Ovary (tissue), 7 donors: ENCODE measurements at regions not wholly inside any gene's neighbourhood (a gene's known extent, or its start where the extent isn't known, plus 50 kb on each side); places are given as distances from the start of the nearest gene placed in this dataset.

Experiments used
- DNase-seq, 5 donors: peaks; one replicate each; pipeline ENCODE4 v3.0.0-alpha.2; 2019 to 2020
- H3K27ac ChIP-seq, 2 donors: fragments of 200-600 bp; one replicate each; pipeline versions ENCODE4 v1.5.1 to v1.8.0; 2019 to 2022
- H3K27me3 ChIP-seq: fragments of 200-600 bp; one replicate; pipeline ENCODE4 v1.8.0; 2022
- H3K36me3 ChIP-seq: fragments of 200-600 bp; sonication (generic); one replicate; pipeline ENCODE4 v1.5.1; 2019
- H3K4me1 ChIP-seq: one replicate; pipeline ENCODE4 v1.8.1; 2013; ENCODE audit warnings: mild to moderate bottlenecking, moderate library complexity; ENCODE audit not compliant: insufficient read depth
- H3K4me3 ChIP-seq: fragments of 200-600 bp; sonication (generic); one replicate; pipeline ENCODE4 v1.5.1; 2017
- H3K9me3 ChIP-seq, 2 donors: fragments of 200-600 bp in 1 of 2; sonication (generic) in 1 of 2; one replicate each; pipeline versions ENCODE4 v1.5.1 to v1.8.1; 2013 to 2019; ENCODE audit warnings: mild to moderate bottlenecking in 1 of 2, moderate library complexity in 1 of 2
- CTCF ChIP-seq, 3 donors: fragments of 450-650 bp in 2 of 3; fragments of 200-600 bp in 1 of 3; IDR thresholded peaks; one replicate each; pipeline versions ENCODE4 v1.5.1 to v1.8.0; 2016 to 2022; ENCODE audit warnings: antibody characterized with exemption in 3 of 3, mild to moderate bottlenecking in 1 of 3
- EP300 ChIP-seq: sonication (generic); formaldehyde crosslinking; IDR thresholded peaks from one replicate; pipeline ENCODE4 v1.6.1; 2017; ENCODE audit warnings: antibody characterized with exemption
- POLR2A ChIP-seq: fragments of 450-650 bp; IDR thresholded peaks from one replicate; pipeline ENCODE4 v1.6.1; 2017; ENCODE audit warnings: antibody characterized with exemption, mild to moderate bottlenecking, moderate library complexity
- WGBS, 3 donors: extraction: QIAGEN DNeasy Blood & Tissue Kit in 1 of 3; methylation state at CpG; one replicate each; pipeline versions ENCODE4 v1.1.5 to v1.1.7; 2013 to 2017; 5-methylcytosine and 5-hydroxymethylcytosine counted together
- intact Hi-C, 4 donors: fragments of 100-400 bp; cut with DNase I; formaldehyde crosslinking; loops; one replicate each; pipeline versions ENCODE4 v1.11.0 to v1.15.1; 2022 to 2023
- donor health status: DM: no; HTN: no; CAD: no; lungs with moderate emphysema.
- donor health status: DM: no; HTN: no; CAD: no.
- donor health status: Bipolar disorder and iron deficiency.
- donor health status: DM: no; HTN: no; CAD: no.
- donor health status: DM: yes; HTN: yes; CAD: no.

GRCh38 chr11:121946514-121946913 is 169.5 kb downstream of the BLID start:
- no peaks in the 10 kb centered on the region for H3K4me1 ChIP-seq
- no peaks in the 10 kb centered on the region for H3K36me3 ChIP-seq
- intact Hi-C loops, result no loop called here
- TF ChIP-seq CTCF (IDR thresholded peaks at IDR 0.05), result no peak
- no peak for TF ChIP-seq POLR2A
- no peak for TF ChIP-seq EP300
- no peak overlapping the region for H3K4me3 ChIP-seq
- no peak for DNase-seq
- no peaks in the 10 kb centered on the region for H3K9me3 ChIP-seq
- H3K27ac ChIP-seq, result no peak overlapping the region
- WGBS, 3 donors, result 95 to 98% (median 96%) methylated on average over 3 of the region's 3 CpGs
- H3K27me3 ChIP-seq, result no peaks in the 10 kb centered on the region

GRCh38 chr11:121944556-121945230 is 171.3 kb downstream of the BLID start:
- DNase-seq, result no peak
- intact Hi-C loops, result no loop called here
- Histone ChIP-seq H3K4me1 (no peaks in the 10 kb centered on the region), H3K27ac (no peak overlapping the region), H3K36me3 (no peaks in the 10 kb centered on the region), H3K9me3 (no peaks in the 10 kb centered on the region), H3K4me3 (no peak overlapping the region), H3K27me3 (no peaks in the 10 kb centered on the region)
- 42 to 51% (median 46%) methylated on average over 4 of the region's 4 CpGs for WGBS, 3 donors
- TF ChIP-seq EP300 (no peak), POLR2A (no peak), CTCF (IDR thresholded peaks at IDR 0.05) (no peak)

GRCh38 chr11:121938076-121938475 is 177.9 kb downstream of the BLID start:
- Histone ChIP-seq H3K27ac (no peak overlapping the region), H3K27me3 (no peaks in the 10 kb centered on the region), H3K36me3 (no peaks in the 10 kb centered on the region), H3K9me3 (no peaks in the 10 kb centered on the region), H3K4me1 (no peaks in the 10 kb centered on the region), H3K4me3 (no peak overlapping the region)
- no peak for DNase-seq
- WGBS, 3 donors, result 54 to 62% (median 59%) methylated on average over 2 of the region's 2 CpGs
- no peak for TF ChIP-seq CTCF (IDR thresholded peaks at IDR 0.05)
- intact Hi-C loops, result no loop called here

DNA sequence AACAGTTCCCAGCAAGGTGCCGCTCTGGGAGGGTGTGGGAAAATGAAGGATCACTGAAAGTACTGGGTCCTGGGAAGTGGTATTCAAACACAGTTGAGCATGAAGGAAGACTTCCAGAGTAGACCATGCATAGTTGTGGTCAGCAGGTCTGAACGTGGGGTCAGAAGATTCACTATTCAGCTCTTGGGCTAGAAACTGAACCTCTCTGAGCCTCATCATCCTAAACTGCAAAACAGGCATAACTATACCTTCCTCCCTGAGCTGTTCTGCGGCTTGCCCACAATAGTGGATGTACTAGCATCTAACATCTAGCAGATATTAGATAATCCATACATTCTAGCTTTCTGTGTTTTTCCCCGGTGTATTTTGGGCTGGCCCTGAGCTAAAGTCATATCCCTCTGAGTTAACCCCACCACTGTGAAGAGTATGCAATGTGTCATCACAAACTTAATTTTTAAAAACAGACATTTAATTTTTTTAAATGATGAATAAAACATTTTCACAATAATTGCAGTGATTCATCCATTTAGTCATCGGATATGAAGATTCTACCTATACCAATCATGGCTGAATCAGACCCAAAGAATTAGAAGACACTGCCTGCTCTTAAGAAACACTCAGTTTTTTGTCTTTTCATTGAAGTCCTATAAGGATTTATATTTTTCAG is 179.1 kb downstream of the BLID start:
- no peak for TF ChIP-seq EP300
- no peak for TF ChIP-seq CTCF (IDR thresholded peaks at IDR 0.05)
- intact Hi-C loops, result no loop called here
- Histone ChIP-seq H3K27me3 (no peaks in the 10 kb centered on the region), H3K4me1 (no peaks in the 10 kb centered on the region), H3K27ac (no peak overlapping the region), H3K36me3 (no peaks in the 10 kb centered on the region), H3K4me3 (no peak overlapping the region), H3K9me3 (no peaks in the 10 kb centered on the region)
- DNase-seq, result no peak
- WGBS, 3 donors, result 67 to 73% (median 69%) methylated on average over 5 of the region's 5 CpGs
